PC-9 (cell line): ENCODE measurements at regions not wholly inside any gene's neighbourhood (a gene's known extent, or its start where the extent isn't known, plus 50 kb on each side); places are given as distances from the start of the nearest gene placed in this dataset.

Experiments
- BruUV-seq: library from RNA; stranded (reverse); fragments of 400-500 nt; replicated peaks from 2 replicates; lab custom pipeline; 2021; lab: Mats Ljungman, UMichigan
- CTCF ChIA-PET: fragments of 300-600 bp; sonication (Branson Sonifier 250); formaldehyde crosslinking; loops from one replicate; lab custom pipeline; 2022; ENCODE audit warnings: antibody characterized with exemption; lab: Charles Lee
- POLR2A ChIA-PET: fragments of 300-600 bp; sonication (Branson Sonifier 250); formaldehyde crosslinking; loops from one replicate; lab custom pipeline; 2022; ENCODE audit warnings: antibody characterized with exemption; ENCODE audit not compliant: unreplicated experiment; lab: Charles Lee
- DNase-seq, 2 experiments: peaks; one replicate each; pipeline versions ENCODE4 v3.0.0 to v3.0.0-alpha.2; 2015 to 2022; ENCODE audit warnings: mixed read lengths in 1 of 2
- H2AFZ ChIP-seq: fragments of 200-600 bp; sonication (generic); 2 replicates; pipeline ENCODE4 v1.8.1; 2017; ENCODE audit warnings: antibody characterized with exemption
- H3F3A ChIP-seq: fragments of 200-600 bp; sonication (generic); 2 replicates; pipeline ENCODE4 v1.8.1; 2017; ENCODE audit warnings: antibody characterized with exemption, mild to moderate bottlenecking, low read depth; ENCODE audit not compliant: insufficient read depth
- H3K27ac ChIP-seq: fragments of 200-600 bp; sonication (generic); 2 replicates; pipeline ENCODE4 v1.6.1; 2016; ENCODE audit warnings: mixed run types
- H3K27me3 ChIP-seq: fragments of 200-600 bp; sonication (generic); 2 replicates; pipeline ENCODE4 v1.6.1; 2016; ENCODE audit warnings: low read depth, mixed run types; ENCODE audit not compliant: insufficient read depth
- H3K36me3 ChIP-seq: fragments of 200-600 bp; sonication (generic); 2 replicates; pipeline ENCODE4 v1.6.1; 2016; ENCODE audit warnings: low read depth, mixed run types
- H3K4me1 ChIP-seq: fragments of 200-600 bp; sonication (generic); replicated peaks from 2 replicates; pipeline ENCODE4 v1.6.1; 2016; ENCODE audit warnings: mixed run types; ENCODE audit not compliant: insufficient read depth
- H3K4me2 ChIP-seq: fragments of 200-600 bp; sonication (generic); 2 replicates; pipeline ENCODE4 v1.6.1; 2017; ENCODE audit warnings: mixed run types
- H3K4me3 ChIP-seq: fragments of 200-600 bp; sonication (generic); 2 replicates; pipeline ENCODE4 v1.6.1; 2016; ENCODE audit warnings: mixed run types
- H3K79me2 ChIP-seq: fragments of 200-600 bp; sonication (generic); 2 replicates; pipeline ENCODE4 v1.6.1; 2017; ENCODE audit warnings: low read depth, mixed run types
- H3K9me2 ChIP-seq: fragments of 200-600 bp; sonication (generic); 2 replicates; pipeline ENCODE4 v1.8.1; 2017; ENCODE audit warnings: mild to moderate bottlenecking; ENCODE audit not compliant: insufficient read depth
- H3K9me3 ChIP-seq: fragments of 200-600 bp; sonication (generic); 2 replicates; pipeline ENCODE4 v1.8.1; 2016; ENCODE audit warnings: low read depth; ENCODE audit not compliant: insufficient read depth
- H4K20me1 ChIP-seq: fragments of 200-600 bp; sonication (generic); 2 replicates; pipeline ENCODE4 v1.8.1; 2017; ENCODE audit not compliant: insufficient read depth
- CTCF ChIP-seq: fragments of 200-600 bp; sonication (generic); conservative IDR thresholded peaks from 2 replicates; pipeline ENCODE4 v1.6.1; 2017; ENCODE audit warnings: mixed run types, antibody characterized with exemption, mild to moderate bottlenecking, moderate library complexity
- EZH2 ChIP-seq: fragments of 200-600 bp; sonication (generic); IDR thresholded peaks from 2 replicates; pipeline ENCODE4 v1.8.0; 2017; ENCODE audit warnings: antibody characterized with exemption, low read depth
- intact Hi-C: fragments of 100-400 bp; cut with micrococcal nuclease; formaldehyde crosslinking; loops from one replicate; pipeline ENCODE4 v1.10.0; 2022; ENCODE audit not compliant: unreplicated experiment

- TF ChIP-seq EZH2 (no peak), CTCF (no peak)
- intact Hi-C loops: no loop called here
- Histone ChIP-seq H3K9me3 (no peaks in the 10 kb centered on the region), H3K4me1 (no peaks in the 10 kb centered on the region), H3K4me2 (no peak overlapping the region), H3K79me2 (no peaks in the 10 kb centered on the region), H4K20me1 (no peaks in the 10 kb centered on the region), H3K27me3 (peaks cover 84% of the 10 kb centered on the region), H3K9me2 (no peaks in the 10 kb centered on the region), H2AFZ (no peak overlapping the region), H3K4me3 (no peak overlapping the region), H3K27ac (no peak overlapping the region), H3F3A (no peaks in the 10 kb centered on the region), H3K36me3 (no peaks in the 10 kb centered on the region)
- ChIA-PET POLR2A (no interaction called here), CTCF (no interaction called here)
- BruUV-seq: no TSS peak
- DNase-seq: no peak
These were observed 169.7 kb upstream of the MYCN start for GRCh38 chr2:15770606-15771005.

GRCh38 chr2:15771124-15771523 lies 169.2 kb upstream of the MYCN start:
- BruUV-seq: no TSS peak
- Histone ChIP-seq H3K9me2 (no peaks in the 10 kb centered on the region), H3K27ac (no peak overlapping the region), H3K36me3 (no peaks in the 10 kb centered on the region), H3K27me3 (peaks cover 79% of the 10 kb centered on the region), H3K4me2 (no peak overlapping the region), H3K4me1 (no peaks in the 10 kb centered on the region), H3F3A (no peaks in the 10 kb centered on the region), H3K9me3 (no peaks in the 10 kb centered on the region), H3K4me3 (no peak overlapping the region), H2AFZ (no peak overlapping the region), H3K79me2 (no peaks in the 10 kb centered on the region), H4K20me1 (no peaks in the 10 kb centered on the region)
- TF ChIP-seq CTCF (no peak), EZH2 (no peak)
- no peak for DNase-seq
- POLR2A ChIA-PET: no interaction called here
- intact Hi-C loops: no loop called here
- CTCF ChIA-PET: no interaction called here

- H3K9me2 ChIP-seq: no peaks in the 10 kb centered on the region
- H3K9me3 ChIP-seq: no peaks in the 10 kb centered on the region
- no peaks in the 10 kb centered on the region for H4K20me1 ChIP-seq
- H2AFZ ChIP-seq: no peak overlapping the region
- H3K79me2 ChIP-seq: no peaks in the 10 kb centered on the region
- no TSS peak for BruUV-seq
- no peaks in the 10 kb centered on the region for H3K36me3 ChIP-seq
- H3K27me3 ChIP-seq: peaks cover 75% of the 10 kb centered on the region
- no peaks in the 10 kb centered on the region for H3K4me1 ChIP-seq
- no peak overlapping the region for H3K4me3 ChIP-seq
- TF ChIP-seq EZH2: no peak
- TF ChIP-seq CTCF: no peak
- ChIA-PET POLR2A (no interaction called here), CTCF (no interaction called here)
- no peak overlapping the region for H3K27ac ChIP-seq
- intact Hi-C loops: no loop called here
- H3K4me2 ChIP-seq: no peak overlapping the region
- DNase-seq: no peak
- no peaks in the 10 kb centered on the region for H3F3A ChIP-seq
These were observed 168.2 kb upstream of the MYCN start for GRCh38 chr2:15772086-15772595.
